ENCODE measurements at regions not wholly inside any gene's neighbourhood (a gene's known extent, or its start where the extent isn't known, plus 50 kb on each side); places are given as distances from the start of the nearest gene placed in this dataset.
"Not testable (repeated sequence)": the region's sequence is repeated elsewhere in the genome, so short reads cannot be mapped to it uniquely, and the experiment has no call there.

GRCh38 chr4:57973819-57974218 is 863.6 kb upstream of the IGFBP7 start (continued):
- TF ChIP-seq PBX3 (CRISPR knock-in tag; IDR thresholded peaks at IDR 0.05) (no peak), FEZF1 (tag by site-specific recombination; IDR thresholded peaks at IDR 0.05) (no peak), INSM2 (tag by site-specific recombination; IDR thresholded peaks at IDR 0.05) (no peak)

- TF ChIP-seq ZNF423 (tag by site-specific recombination; IDR thresholded peaks at IDR 0.05) = no peak
Measured at GRCh38 chr4:57971261-57971660, 861.1 kb upstream of the IGFBP7 start.

GRCh38 chr4:57966987-57967760 is 857.0 kb upstream of the IGFBP7 start:
- POLR2A ChIA-PET = no interaction called here
- TF ChIP-seq ZNF24 (tag by site-specific recombination; IDR thresholded peaks at IDR 0.05) = no peak
- TF ChIP-seq ZBTB49 (tag by site-specific recombination; IDR thresholded peaks at IDR 0.05; ENCODE audit: low read depth) = no peak
- Histone ChIP-seq H3K36me3 (ENCODE audit: control insufficient read depth in 2 of 2, insufficient read depth in 1 of 2, low read length in 2 of 2) (no peaks in the 10 kb centered on the region), H3K9me3 (ENCODE audit: control insufficient read depth, insufficient read depth, low read depth, low read length) (no peaks in the 10 kb centered on the region), H3K4me3 (ENCODE audit: low read depth, low read length) (no peak overlapping the region), H3K27ac (ENCODE audit: extremely low read depth, low read depth, low read length) (no peak overlapping the region), H3K4me1 (ENCODE audit: control insufficient read depth, insufficient read depth, low read length) (no peaks in the 10 kb centered on the region)
- CTCF ChIA-PET = no interaction called here

More at GRCh38 chr4:57971261-57971660, 861.1 kb upstream of the IGFBP7 start:
- CTCF ChIA-PET = no interaction called here
- Histone ChIP-seq H3K9me3 (ENCODE audit: control insufficient read depth, insufficient read depth, low read depth, low read length) (no peaks in the 10 kb centered on the region), H3K36me3 (ENCODE audit: control insufficient read depth in 2 of 2, insufficient read depth in 1 of 2, low read length in 2 of 2) (no peaks in the 10 kb centered on the region), H3K27ac (ENCODE audit: extremely low read depth, low read depth, low read length) (no peak overlapping the region), H3K4me3 (ENCODE audit: low read depth, low read length) (no peak overlapping the region), H3K4me1 (ENCODE audit: control insufficient read depth, insufficient read depth, low read length) (no peaks in the 10 kb centered on the region)
- POLR2A ChIA-PET = no interaction called here

- H3K4me1 ChIP-seq (ENCODE audit: control insufficient read depth, insufficient read depth, low read length); POLR2A ChIA-PET; CTCF ChIA-PET; H3K27ac ChIP-seq (ENCODE audit: extremely low read depth, low read depth, low read length); H3K9me3 ChIP-seq (ENCODE audit: control insufficient read depth, insufficient read depth, low read depth, low read length); H3K4me3 ChIP-seq (ENCODE audit: low read depth, low read length); H3K36me3 ChIP-seq (ENCODE audit: control insufficient read depth in 2 of 2, insufficient read depth in 1 of 2, low read length in 2 of 2): not testable (repeated sequence)
Measured at GRCh38 chr4:57965431-57965830, 855.2 kb upstream of the IGFBP7 start.

- POLR2A ChIA-PET = no interaction called here
- CTCF ChIA-PET = no interaction called here
- no peak overlapping the region for H3K27ac ChIP-seq (ENCODE audit: extremely low read depth, low read depth, low read length)
- no peak for TF ChIP-seq ZNF768 (tag by site-specific recombination; IDR thresholded peaks at IDR 0.05)
- TF ChIP-seq ZNF157 (tag by site-specific recombination; IDR thresholded peaks at IDR 0.05) = no peak
- no peak for TF ChIP-seq ELK4 (IDR thresholded peaks at IDR 0.05; ENCODE audit: borderline replicate concordance, low read depth, low read length)
- no peak for TF ChIP-seq RBAK (tag by site-specific recombination; IDR thresholded peaks at IDR 0.05)
- TF ChIP-seq SP2 (tag by site-specific recombination; IDR thresholded peaks at IDR 0.05) = no peak
- TF ChIP-seq ZNF274 (IDR thresholded peaks at IDR 0.05; ENCODE audit: low read length) = no peak
- TF ChIP-seq ZNF274 (tag by site-specific recombination; IDR thresholded peaks at IDR 0.05; ENCODE audit: borderline replicate concordance) = no peak
- TF ChIP-seq ZNF302 (tag by site-specific recombination; IDR thresholded peaks at IDR 0.05; ENCODE audit: low read depth) = no peak
- TF ChIP-seq ZNF514 (tag by site-specific recombination; IDR thresholded peaks at IDR 0.05) = no peak
- TF ChIP-seq SETDB1 (IDR thresholded peaks at IDR 0.05; ENCODE audit: insufficient read length, low read length) = no peak
- TF ChIP-seq ZNF10 (tag by site-specific recombination; IDR thresholded peaks at IDR 0.05) = no peak
- no peak for TF ChIP-seq PBX3 (CRISPR knock-in tag; IDR thresholded peaks at IDR 0.05)
- no peak for TF ChIP-seq PRDM1 (tag by site-specific recombination; IDR thresholded peaks at IDR 0.05)
- TF ChIP-seq ZNF658 (tag by site-specific recombination; IDR thresholded peaks at IDR 0.05) = no peak
Measured at GRCh38 chr4:57945298-57945697, 835.1 kb upstream of the IGFBP7 start.

More at GRCh38 chr4:57945298-57945697, 835.1 kb upstream of the IGFBP7 start:
- H3K4me3 ChIP-seq (ENCODE audit: low read depth, low read length) = no peak overlapping the region
- H3K9me3 ChIP-seq (ENCODE audit: control insufficient read depth, insufficient read depth, low read depth, low read length) = no peaks in the 10 kb centered on the region
- no peaks in the 10 kb centered on the region for H3K4me1 ChIP-seq (ENCODE audit: control insufficient read depth, insufficient read depth, low read length)
- H3K36me3 ChIP-seq (ENCODE audit: control insufficient read depth in 2 of 2, insufficient read depth in 1 of 2, low read length in 2 of 2) = no peaks in the 10 kb centered on the region
